AG04450 (cell line): ENCODE measurements at regions not wholly inside any gene's neighbourhood (a gene's known extent, or its start where the extent isn't known, plus 50 kb on each side); places are given as distances from the start of the nearest gene placed in this dataset.

Source experiments
- CTCF ChIA-PET: fragments of 300-600, 350-600 bp; formaldehyde crosslinking; extraction: SDS; loops from one replicate; lab custom pipeline; 2022; ENCODE audit warnings: antibody characterized with exemption, inconsistent platforms; lab: Charles Lee
- POLR2A ChIA-PET: fragments of 350-600 bp; formaldehyde crosslinking; extraction: SDS; loops from one replicate; lab custom pipeline; 2021; ENCODE audit warnings: antibody characterized with exemption, inconsistent platforms; lab: Yijun Ruan, JAX
- DNase-seq: peaks from one replicate; pipeline ENCODE4 v3.0.0-alpha.2; 2011; ENCODE audit warnings: low read depth, low spot score
- H3K27ac ChIP-seq: one replicate; pipeline ENCODE4 v1.5.1; 2012; ENCODE audit warnings: low read depth, low read length, control low read depth
- H3K27me3 ChIP-seq: one replicate; pipeline ENCODE4 v1.6.0; 2012; ENCODE audit warnings: low read length; ENCODE audit not compliant: control insufficient read depth, insufficient read depth
- H3K4me3 ChIP-seq: 2 replicates; pipeline ENCODE4 v1.5.1; 2011; ENCODE audit warnings: mild to moderate bottlenecking, low read depth, low read length, control low read depth
- H3K9me3 ChIP-seq: 2 replicates; pipeline ENCODE4 v1.5.1; 2012; ENCODE audit warnings: low read length; ENCODE audit not compliant: control insufficient read depth, insufficient read depth
- TF ChIP-seq, protein P1 (sequence below): IDR thresholded peaks from 2 replicates; pipeline ENCODE4 v1.5.1; 2011; ENCODE audit warnings: low read depth, low read length, control low read depth, inconsistent platforms

DNA sequence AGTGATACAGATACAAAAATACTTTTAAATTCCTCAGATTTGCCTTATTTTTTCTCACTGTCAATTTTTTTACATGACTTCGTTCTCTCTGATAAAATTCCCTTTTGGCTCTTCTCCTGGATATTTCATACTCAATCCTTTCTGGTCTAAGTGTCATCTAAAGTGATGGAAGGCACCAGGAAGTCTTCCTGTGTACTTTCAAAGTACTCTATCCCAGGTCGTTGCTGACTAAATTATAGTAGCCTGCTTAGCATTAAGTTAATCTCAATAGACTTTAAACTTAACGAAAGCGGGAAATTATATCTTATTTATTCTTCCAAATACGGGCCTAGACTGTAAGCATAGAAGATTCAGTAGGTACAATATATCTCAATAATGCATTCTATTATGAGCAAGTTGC is 67.8 kb downstream of the CASP12 start:
- TF ChIP-seq, protein P1, sequence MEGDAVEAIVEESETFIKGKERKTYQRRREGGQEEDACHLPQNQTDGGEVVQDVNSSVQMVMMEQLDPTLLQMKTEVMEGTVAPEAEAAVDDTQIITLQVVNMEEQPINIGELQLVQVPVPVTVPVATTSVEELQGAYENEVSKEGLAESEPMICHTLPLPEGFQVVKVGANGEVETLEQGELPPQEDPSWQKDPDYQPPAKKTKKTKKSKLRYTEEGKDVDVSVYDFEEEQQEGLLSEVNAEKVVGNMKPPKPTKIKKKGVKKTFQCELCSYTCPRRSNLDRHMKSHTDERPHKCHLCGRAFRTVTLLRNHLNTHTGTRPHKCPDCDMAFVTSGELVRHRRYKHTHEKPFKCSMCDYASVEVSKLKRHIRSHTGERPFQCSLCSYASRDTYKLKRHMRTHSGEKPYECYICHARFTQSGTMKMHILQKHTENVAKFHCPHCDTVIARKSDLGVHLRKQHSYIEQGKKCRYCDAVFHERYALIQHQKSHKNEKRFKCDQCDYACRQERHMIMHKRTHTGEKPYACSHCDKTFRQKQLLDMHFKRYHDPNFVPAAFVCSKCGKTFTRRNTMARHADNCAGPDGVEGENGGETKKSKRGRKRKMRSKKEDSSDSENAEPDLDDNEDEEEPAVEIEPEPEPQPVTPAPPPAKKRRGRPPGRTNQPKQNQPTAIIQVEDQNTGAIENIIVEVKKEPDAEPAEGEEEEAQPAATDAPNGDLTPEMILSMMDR, result no peak
- H3K27ac ChIP-seq, result no peak overlapping the region
- no peaks in the 10 kb centered on the region for H3K9me3 ChIP-seq
- no peaks in the 10 kb centered on the region for H3K27me3 ChIP-seq
- no peak for DNase-seq
- ChIA-PET POLR2A (no interaction called here), CTCF (no interaction called here)
- H3K4me3 ChIP-seq, result no peak overlapping the region

DNA sequence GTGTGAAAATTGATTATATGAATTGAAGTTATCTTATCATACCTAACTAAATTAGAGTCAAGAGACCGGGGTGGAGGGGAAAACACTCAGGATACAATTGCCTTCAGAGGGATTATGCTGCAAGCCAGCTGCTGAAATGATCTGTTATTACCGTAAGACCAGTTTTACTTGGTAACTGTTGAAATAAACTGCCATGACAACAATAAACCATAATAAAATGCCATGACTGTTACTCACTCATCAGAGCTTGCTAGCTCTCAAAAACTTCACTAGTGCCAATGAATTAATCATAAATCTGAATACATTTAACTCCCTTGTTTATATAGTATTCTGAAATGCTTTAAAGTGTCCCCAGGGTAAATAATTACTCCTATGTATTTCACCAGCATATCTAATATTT is 68.2 kb downstream of the CASP12 start:
- H3K27me3 ChIP-seq, result no peaks in the 10 kb centered on the region
- H3K9me3 ChIP-seq, result no peaks in the 10 kb centered on the region
- CTCF ChIA-PET, result no interaction called here
- no peak for DNase-seq
- TF ChIP-seq, protein P1, result no peak
- POLR2A ChIA-PET, result no interaction called here
- no peak overlapping the region for H3K4me3 ChIP-seq
- no peak overlapping the region for H3K27ac ChIP-seq

DNA sequence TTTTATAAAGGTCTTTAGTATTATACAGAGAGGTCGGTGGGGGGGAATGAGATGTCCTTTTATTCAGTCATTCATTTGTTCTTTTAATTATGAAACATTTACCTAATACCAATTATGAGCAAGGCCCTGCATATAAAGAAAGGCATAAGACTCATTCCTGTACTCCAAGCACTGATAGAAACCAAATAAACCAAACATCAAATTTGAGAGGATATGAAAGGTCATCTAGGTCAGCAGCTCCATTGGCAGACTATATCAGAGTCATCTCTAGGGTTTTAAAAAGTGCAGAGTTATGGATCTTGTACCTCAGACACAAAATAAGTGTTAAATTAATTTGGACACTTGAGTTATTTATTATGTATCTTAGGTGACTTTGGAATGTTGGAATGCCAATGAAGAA is 71.5 kb downstream of the CASP12 start:
- no peak for DNase-seq
- POLR2A ChIA-PET, result no interaction called here
- TF ChIP-seq, protein P1, result no peak
- Histone ChIP-seq H3K27me3 (no peaks in the 10 kb centered on the region), H3K27ac (no peak overlapping the region), H3K4me3 (no peak overlapping the region), H3K9me3 (no peaks in the 10 kb centered on the region)
- CTCF ChIA-PET, result no interaction called here

DNA sequence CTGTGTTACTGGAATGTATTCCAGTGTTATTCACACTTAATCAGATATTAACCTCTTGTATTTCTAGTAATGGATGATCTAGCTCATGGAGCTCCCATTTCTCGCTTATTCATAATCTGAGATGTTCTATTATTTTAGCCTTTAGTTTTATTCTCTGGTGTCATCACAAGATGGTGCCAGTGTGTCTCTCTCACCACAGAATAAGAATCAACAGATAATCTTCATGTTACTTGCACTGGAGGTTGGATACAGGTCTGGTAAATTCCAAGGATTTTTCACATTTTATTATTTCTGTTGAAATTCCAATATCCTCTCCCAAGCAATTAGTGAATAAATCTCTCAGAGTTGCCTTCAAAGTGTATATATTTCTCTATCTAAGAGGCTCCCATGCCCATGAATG is 74.6 kb downstream of the CASP12 start:
- TF ChIP-seq, protein P1, result no peak
- Histone ChIP-seq H3K9me3 (no peaks in the 10 kb centered on the region), H3K27me3 (no peaks in the 10 kb centered on the region), H3K27ac (no peak overlapping the region), H3K4me3 (no peak overlapping the region)
- CTCF ChIA-PET, result interaction anchor here (0.5 to 0.7 kb wide), 2 partner anchors 57 to 1243 kb away, joined by 3 to 4 read pairs; no protein-coding TSS in a partner anchor
- POLR2A ChIA-PET, result no interaction called here
- DNase-seq, result no peak

DNA sequence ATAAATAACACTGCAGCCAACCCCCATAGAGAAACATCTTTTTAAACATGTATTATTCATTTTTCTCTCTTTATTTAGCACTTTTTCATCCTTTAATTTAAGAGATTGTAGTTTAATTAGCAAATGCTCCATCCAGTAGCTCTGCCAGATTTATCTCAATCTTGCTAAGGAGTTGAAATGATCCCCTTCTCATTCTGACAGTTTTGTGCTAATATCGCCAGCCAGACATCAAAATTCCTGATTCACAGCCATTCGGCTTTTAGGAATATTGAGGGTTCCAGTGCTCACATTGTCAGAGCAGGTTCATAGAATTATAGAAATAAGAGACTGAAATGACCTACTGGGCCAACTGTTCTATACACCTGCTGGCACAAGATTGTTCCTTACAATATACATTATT is 77.8 kb downstream of the CASP12 start:
- CTCF ChIA-PET, result no interaction called here
- H3K9me3 ChIP-seq, result no peaks in the 10 kb centered on the region
- DNase-seq, result no peak

More for the DNA sequence above, 77.8 kb downstream of the CASP12 start:
- TF ChIP-seq, protein P1, result no peak
- H3K4me3 ChIP-seq, result no peak overlapping the region
- no peaks in the 10 kb centered on the region for H3K27me3 ChIP-seq
- H3K27ac ChIP-seq, result no peak overlapping the region
- POLR2A ChIA-PET, result no interaction called here
